OCI-LY1 (cell line): ENCODE measurements at regions not wholly inside any gene's neighbourhood (a gene's known extent, or its start where the extent isn't known, plus 50 kb on each side); places are given as distances from the start of the nearest gene placed in this dataset.

Source experiments
- CTCF ChIP-seq: fragments of 200-600 bp; sonication (generic), shearing (Covaris generic); IDR thresholded peaks from 2 replicates; pipeline ENCODE4 v1.5.1; 2017; ENCODE audit warnings: mild to moderate bottlenecking, antibody characterized with exemption, low read length, moderate library complexity, mixed read lengths
- EZH2 ChIP-seq: fragments of 200-600 bp; sonication (generic), shearing (Covaris generic); IDR thresholded peaks from 2 replicates; pipeline ENCODE4 v1.8.0; 2017; ENCODE audit warnings: borderline replicate concordance, mixed run types, mild to moderate bottlenecking, antibody characterized with exemption, low read length, moderate library complexity, mixed read lengths

- TF ChIP-seq EZH2 (no peak), CTCF (no peak)
Observed at GRCh38 chr5:98993512-98993911, 64.7 kb upstream of the CHD1 start.
